ENCODE measurements at regions not wholly inside any gene's neighbourhood (a gene's known extent, or its start where the extent isn't known, plus 50 kb on each side); places are given as distances from the start of the nearest gene placed in this dataset.

- TF ChIP-seq CTCF (conservative IDR thresholded peaks at IDR 0.05; ENCODE audit: low read depth, low read length) (no peak), EZH2phosphoT487 (IDR thresholded peaks at IDR 0.05; ENCODE audit: borderline replicate concordance, low read length) (no peak)
These were observed 258.0 kb upstream of the PLEKHG7 start for GRCh38 chr12:92444763-92445162.
